Heart left ventricle (tissue), 13 donors: ENCODE measurements at regions not wholly inside any gene's neighbourhood (a gene's known extent, or its start where the extent isn't known, plus 50 kb on each side); places are given as distances from the start of the nearest gene placed in this dataset.

Source experiments
- CTCF ChIP-seq, 12 donors: fragments of 200-600 bp; sonication (generic) in 4 of 12; IDR thresholded peaks; one replicate each; pipeline versions ENCODE4 v1.5.0 to v1.8.0; 2018 to 2022; ENCODE audit warnings: antibody characterized with exemption in 12 of 12, mild to moderate bottlenecking in 5 of 12
- POLR2A ChIP-seq, 2 donors: fragments of 450-650 bp; IDR thresholded peaks; one replicate each; pipeline ENCODE4 v1.6.1; 2017; ENCODE audit warnings: antibody characterized with exemption in 2 of 2, mild to moderate bottlenecking in 2 of 2, moderate library complexity in 2 of 2
- donor health status: ischemic (EF 13 %, LVEDD 7.1; RV severe dilation, severe dysfunction).
- donor health status: DM: no; HTN: yes; CAD: no.
- donor health status: DM: no; HTN: no; CAD: no.
- donor health status: ischemic (EF 25% LVEDD 6.9; RV normal size, moderate dysfunction).
- donor health status: ischemic (EF 25% LVEDD 5.7; RV mildly dilated, moderate dysfunction).
- donor health status: ischemic (EF 35%, LVEDD 5.7; RV mildly dilated, moderate dysfunction).
- donor health status: nonischemic (EF 11% LVEDD 7.7; RV severe dilation, severe dysfunction).
- donor health status: DM: yes; HTN: yes; CAD: no.
- donor health status: PGD.
- donor health status: ischemic (EF 29% LVEDD 5.4; RV normal size, mild dysfunction).
- donor health status: nonischemic (EF 23%, LVEDD 6.1; RV moderate dilation, normal function).

GRCh38 chr3:156769721-156770654, 56.2 kb upstream of the LEKR1 start:
- TF ChIP-seq POLR2A (IDR thresholded peaks at IDR 0.05) (no peak), CTCF (IDR thresholded peaks at IDR 0.05) (no peak)
